BLaER1 treated with 17β-estradiol and CSF1 and Interleukin-3, amounts not matched to agents 10 nM and 100 nM (cell line): ENCODE measurements at regions not wholly inside any gene's neighbourhood (a gene's known extent, or its start where the extent isn't known, plus 50 kb on each side); places are given as distances from the start of the nearest gene placed in this dataset.
A peak's percentile ranks its signal among the peaks of the same experiment; 100 is the strongest.
"Not testable (repeated sequence)": the region's sequence is repeated elsewhere in the genome, so short reads cannot be mapped to it uniquely, and the experiment has no call there.

Source experiments
- H3K27ac ChIP-seq, 11 experiments: shearing (Covaris generic); formaldehyde crosslinking; 2 replicates each; pipeline ENCODE4 v1.8.1; 2022
- H3K27me3 ChIP-seq, 11 experiments: shearing (Covaris generic); formaldehyde crosslinking; 2 replicates each; pipeline ENCODE4 v1.8.1; 2022
- H3K36me3 ChIP-seq, 11 experiments: shearing (Covaris generic); formaldehyde crosslinking; 2 replicates each; pipeline ENCODE4 v1.8.1; 2022
- H3K4me1 ChIP-seq, 10 experiments: shearing (Covaris generic); formaldehyde crosslinking; 2 replicates each; pipeline ENCODE4 v1.8.1; 2022
- H3K4me2 ChIP-seq, 11 experiments: shearing (Covaris generic); formaldehyde crosslinking; 2 replicates each; pipeline ENCODE4 v1.8.1; 2022
- H3K4me3 ChIP-seq, 10 experiments: shearing (Covaris generic); formaldehyde crosslinking; 2 replicates each; pipeline ENCODE4 v1.8.1; 2022
- H3K9ac ChIP-seq, 11 experiments: shearing (Covaris generic); formaldehyde crosslinking; 2 replicates each; pipeline ENCODE4 v1.8.1; 2022
- H3K9me3 ChIP-seq, 11 experiments: shearing (Covaris generic); formaldehyde crosslinking; replicated peaks in 1 of 11; 2 replicates each; pipeline ENCODE4 v1.8.1; 2022
- H4K20me1 ChIP-seq, 11 experiments: shearing (Covaris generic); formaldehyde crosslinking; 2 replicates each; pipeline ENCODE4 v1.8.1; 2022
- Cebpa-rat ChIP-seq, 11 experiments: shearing (Covaris generic); IDR thresholded peaks; 2 replicates each; pipeline ENCODE4 v1.8.1; 2022

DNA sequence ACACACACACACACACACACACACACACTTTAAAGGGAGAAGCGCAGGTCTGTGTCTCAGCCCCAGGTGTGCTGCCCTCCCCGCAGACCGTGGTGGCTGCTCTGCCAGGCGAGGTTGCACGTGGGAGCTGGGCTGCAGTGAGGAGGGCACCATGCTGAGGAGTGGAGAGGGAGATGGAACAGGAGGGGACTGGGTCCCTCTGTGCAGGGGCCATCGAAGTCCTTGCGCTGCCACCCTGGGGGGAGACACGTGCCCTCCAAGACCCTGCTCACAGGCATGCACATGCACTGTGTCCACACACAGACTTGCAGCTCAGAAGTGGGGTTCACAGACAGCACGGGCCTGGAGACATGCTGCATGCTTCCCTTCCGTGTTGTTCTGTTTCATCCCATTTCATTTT lies 65.5 kb upstream of the HGFAC start:
- Histone ChIP-seq H3K27ac (no peak overlapping the region), H3K9me3 (peaks cover 34 to 54% (median 51%) of the 10 kb centered on the region in 11 experiments), H3K9ac (no peak overlapping the region), H3K4me1 (peaks cover 37 to 38% (median 37%) of the 10 kb centered on the region in 10 experiments), H3K36me3 (peaks cover 25 to 76% (median 67%) of the 10 kb centered on the region in 11 experiments), H4K20me1 (peaks cover 8 to 55% (median 47%) of the 10 kb centered on the region in 11 experiments; a peak in 20 of 22 replicates), H3K4me3 (no peak overlapping the region), H3K27me3 (peaks cover 0 to 28% (median 0%) of the 10 kb centered on the region in 11 experiments; a peak in 5 of 22 replicates), H3K4me2 (no peak overlapping the region)
- no peak for TF ChIP-seq Cebpa-rat (IDR thresholded peaks at IDR 0.05)

DNA sequence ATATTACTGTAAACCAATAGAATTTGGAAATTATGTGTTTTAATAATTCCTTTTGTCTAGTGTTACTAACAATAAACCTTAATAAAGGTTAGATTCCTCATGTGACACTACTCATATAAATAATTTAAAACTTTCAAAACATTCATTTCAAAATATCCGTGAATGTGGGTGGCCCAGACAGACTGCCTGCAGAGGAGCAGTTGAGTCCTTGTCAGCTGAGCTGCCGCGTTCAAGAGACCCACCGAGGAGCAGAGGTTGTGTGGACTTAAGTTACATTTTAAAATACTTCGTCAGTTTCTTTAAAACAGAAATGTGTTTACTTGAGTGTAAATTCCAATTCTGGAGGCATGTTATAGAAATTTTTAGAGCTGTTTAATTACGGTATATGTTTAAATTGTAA lies 64.2 kb upstream of the HGFAC start:
- H3K36me3 ChIP-seq, result peaks cover 25 to 79% (median 71%) of the 10 kb centered on the region in 11 experiments
- no peak overlapping the region for H3K4me3 ChIP-seq
- no peak for TF ChIP-seq Cebpa-rat (IDR thresholded peaks at IDR 0.05)
- H3K9me3 ChIP-seq, result peaks cover 40 to 56% (median 53%) of the 10 kb centered on the region in 11 experiments
- H3K27me3 ChIP-seq, result peaks cover 0 to 17% (median 0%) of the 10 kb centered on the region in 11 experiments; a peak in 3 of 22 replicates
- H3K4me2 ChIP-seq, result no peak overlapping the region
- H3K4me1 ChIP-seq, result peaks cover 24 to 29% (median 27%) of the 10 kb centered on the region in 10 experiments
- H4K20me1 ChIP-seq, result peaks cover 0 to 42% (median 34%) of the 10 kb centered on the region in 11 experiments; a peak in 19 of 22 replicates
- H3K27ac ChIP-seq, result no peak overlapping the region
- no peak overlapping the region for H3K9ac ChIP-seq

DNA sequence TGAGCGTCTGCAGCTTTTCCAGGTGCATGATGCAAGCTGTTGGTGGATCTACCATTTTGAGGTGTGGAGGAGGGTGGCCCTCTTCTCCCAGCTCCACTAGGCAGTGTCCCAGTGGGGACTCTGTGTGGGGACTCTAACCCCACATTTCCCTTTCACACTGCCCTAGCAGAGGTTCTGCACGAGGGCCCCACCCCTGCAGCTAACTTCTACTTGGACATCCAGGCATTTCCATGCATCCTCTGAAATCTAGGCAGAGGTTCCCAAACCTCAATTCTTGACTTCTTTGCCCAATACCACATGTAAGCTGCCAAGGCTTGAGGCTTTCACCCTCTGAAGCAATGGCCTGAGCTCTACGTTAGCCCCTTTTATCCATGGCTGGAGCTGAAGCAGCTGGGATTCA lies 61.4 kb upstream of the HGFAC start:
- not testable (repeated sequence) for H3K27ac ChIP-seq, H3K27me3 ChIP-seq, H3K4me2 ChIP-seq, H3K9ac ChIP-seq
- H3K36me3 ChIP-seq, result peaks cover 25 to 63% (median 58%) of the 10 kb centered on the region in 11 experiments
- H3K4me3 ChIP-seq, result peak overlapping the region in 6 of 10 experiments; percentile 0 to 34 (median 17); a peak in 5 of 20 replicates
- peaks cover 40 to 56% (median 53%) of the 10 kb centered on the region in 11 experiments for H3K9me3 ChIP-seq
- peaks cover 12 to 32% (median 20%) of the 10 kb centered on the region in 10 experiments for H3K4me1 ChIP-seq
- H4K20me1 ChIP-seq, result peaks cover 0 to 36% (median 7%) of the 10 kb centered on the region in 11 experiments; a peak in 9 of 22 replicates

DNA sequence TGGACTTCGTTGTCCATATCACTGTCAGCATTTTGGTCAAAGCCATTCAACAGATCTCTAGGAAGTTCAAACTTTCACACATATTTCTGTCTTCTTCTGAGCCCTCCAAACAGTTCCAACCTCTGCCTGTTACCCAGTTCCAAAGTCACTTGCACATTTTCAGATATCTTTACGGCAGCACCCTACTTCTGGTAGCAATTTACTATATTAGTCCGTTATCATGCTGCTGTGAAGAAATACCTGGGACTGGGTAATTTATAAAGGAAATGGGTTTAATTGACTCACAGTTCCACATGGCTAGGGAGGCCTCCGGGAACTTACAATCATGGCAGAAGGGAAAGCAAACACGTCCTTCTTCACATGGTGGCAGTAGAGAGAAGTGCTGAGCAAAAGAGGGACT lies 60.6 kb upstream of the HGFAC start:
- H3K4me1 ChIP-seq, result peaks cover 21 to 41% (median 29%) of the 10 kb centered on the region in 10 experiments
- not testable (repeated sequence) for H3K9ac ChIP-seq, H3K4me3 ChIP-seq, H3K27ac ChIP-seq, H3K4me2 ChIP-seq, H3K27me3 ChIP-seq
- H3K9me3 ChIP-seq, result peaks cover 40 to 54% (median 52%) of the 10 kb centered on the region in 11 experiments
- peaks cover 21 to 56% (median 52%) of the 10 kb centered on the region in 11 experiments for H3K36me3 ChIP-seq
- peaks cover 0 to 38% (median 6%) of the 10 kb centered on the region in 11 experiments; a peak in 10 of 22 replicates for H4K20me1 ChIP-seq

GRCh38 chr4:3382251-3382650 lies 59.5 kb upstream of the HGFAC start:
- Histone ChIP-seq H3K4me2 (peak overlapping the region in 3 of 11 experiments; percentile 33 to 99 (median 62); a peak in 5 of 22 replicates), H4K20me1 (peaks cover 0 to 41% (median 6%) of the 10 kb centered on the region in 11 experiments; a peak in 10 of 22 replicates), H3K27ac (no peak overlapping the region), H3K4me3 (no peak overlapping the region), H3K9ac (no peak overlapping the region), H3K27me3 (no peaks in the 10 kb centered on the region), H3K36me3 (peaks cover 16 to 46% (median 41%) of the 10 kb centered on the region in 11 experiments), H3K9me3 (peaks cover 39 to 45% (median 41%) of the 10 kb centered on the region in 11 experiments), H3K4me1 (peaks cover 32 to 52% (median 40%) of the 10 kb centered on the region in 10 experiments)
- no peak for TF ChIP-seq Cebpa-rat (IDR thresholded peaks at IDR 0.05)

DNA sequence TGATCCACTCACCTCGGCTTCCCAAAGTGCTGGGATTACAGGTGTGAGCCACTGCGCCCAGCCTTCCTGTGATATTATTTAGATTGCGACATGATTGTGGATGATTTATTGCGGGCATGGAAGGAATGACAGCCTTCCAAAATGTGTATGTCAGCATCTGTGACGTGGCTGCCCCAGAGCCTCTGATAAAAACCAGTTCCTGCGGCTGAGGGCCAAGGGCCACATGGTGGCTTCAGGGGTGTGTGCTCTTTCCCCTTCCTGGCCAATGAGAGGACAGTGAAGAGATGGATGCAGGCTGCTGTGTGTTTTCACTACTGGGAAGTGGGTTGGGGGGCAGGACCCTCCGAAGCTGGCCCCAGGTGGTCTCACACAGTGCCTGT lies 57.4 kb upstream of the HGFAC start:
- peak overlapping the region; percentile 90 to 100 (median 98) for H3K4me2 ChIP-seq
- peak overlapping the region; percentile 55 to 96 (median 75); a peak in 17 of 22 replicates for H3K27ac ChIP-seq
- H4K20me1 ChIP-seq, result peaks cover 0 to 62% (median 10%) of the 10 kb centered on the region in 11 experiments; a peak in 13 of 22 replicates
- no peaks in the 10 kb centered on the region for H3K27me3 ChIP-seq
- H3K9ac ChIP-seq, result peak overlapping the region in 9 of 11 experiments; percentile 55 to 90 (median 66); a peak in 9 of 22 replicates
- TF ChIP-seq Cebpa-rat (IDR thresholded peaks at IDR 0.05), result peak in 2 of 11 experiments; percentile 45 to 70; a peak in 3 of 22 replicates
- peaks cover 18 to 26% (median 21%) of the 10 kb centered on the region in 11 experiments for H3K9me3 ChIP-seq
- H3K36me3 ChIP-seq, result peaks cover 5 to 24% (median 21%) of the 10 kb centered on the region in 11 experiments; a peak in 21 of 22 replicates
- peaks cover 53 to 73% (median 56%) of the 10 kb centered on the region in 10 experiments for H3K4me1 ChIP-seq
- H3K4me3 ChIP-seq, result peak overlapping the region in 3 of 10 experiments; percentile 51 to 58 (median 58); a peak in 7 of 20 replicates

DNA sequence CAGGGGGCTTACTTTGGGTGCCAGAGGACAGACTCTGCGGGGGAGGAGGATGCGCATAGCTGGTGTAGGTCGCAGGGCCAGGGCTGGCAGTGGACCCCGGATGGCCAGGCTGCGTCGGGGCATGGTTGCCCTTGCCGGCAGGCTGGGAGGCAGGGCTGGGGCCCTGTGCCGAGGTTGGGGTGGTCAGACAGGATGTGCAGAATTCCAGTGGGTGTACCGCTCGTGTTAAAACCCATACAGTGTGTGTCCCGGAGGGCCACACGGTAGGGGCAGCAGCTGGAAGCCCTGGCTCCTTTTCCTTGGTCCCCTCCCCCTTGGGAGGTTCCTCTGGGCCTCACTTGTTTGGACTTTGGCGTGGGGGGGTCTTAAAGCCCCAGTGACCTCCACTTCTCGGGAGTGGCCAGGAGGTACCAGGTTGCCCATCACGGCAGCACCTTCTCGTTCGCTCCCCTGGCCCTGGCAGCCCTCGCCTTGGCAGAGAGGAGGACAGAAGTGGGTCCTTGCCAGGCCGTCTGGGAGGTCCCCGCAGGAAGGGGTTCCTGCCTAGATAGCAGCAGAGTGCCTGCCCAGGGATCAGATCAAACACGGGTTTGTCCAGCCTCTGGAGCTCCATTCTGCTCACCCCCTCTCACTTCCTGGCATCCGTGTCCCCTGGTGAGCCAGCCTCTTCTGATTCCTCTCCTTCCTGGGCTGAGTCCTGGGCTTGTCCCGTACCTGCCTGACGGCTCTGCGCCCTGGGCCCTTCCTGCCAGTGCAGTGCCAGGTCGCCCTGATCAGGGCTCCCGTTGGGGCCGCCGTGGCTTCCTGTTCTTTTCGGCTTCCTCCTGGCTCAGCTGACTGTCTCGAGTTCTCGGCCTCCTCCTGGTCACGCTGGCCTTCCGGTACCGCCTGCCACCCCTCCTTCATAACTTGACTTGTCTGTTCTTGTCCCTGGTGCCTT lies 56.7 kb upstream of the HGFAC start:
- TF ChIP-seq Cebpa-rat (IDR thresholded peaks at IDR 0.05), result no peak
- Histone ChIP-seq H3K27ac (peak overlapping the region; percentile 55 to 96 (median 75)), H3K9me3 (peaks cover 11 to 19% (median 14%) of the 10 kb centered on the region in 11 experiments), H3K9ac (peak overlapping the region; percentile 25 to 90 (median 66); a peak in 21 of 22 replicates), H3K4me2 (peak overlapping the region; percentile 90 to 100 (median 98)), H3K4me1 (peaks cover 60 to 80% (median 63%) of the 10 kb centered on the region in 10 experiments), H3K36me3 (peaks cover 0 to 18% (median 14%) of the 10 kb centered on the region in 11 experiments; a peak in 21 of 22 replicates), H4K20me1 (peaks cover 0 to 68% (median 16%) of the 10 kb centered on the region in 11 experiments; a peak in 16 of 22 replicates), H3K4me3 (peak overlapping the region in 7 of 10 experiments; percentile 20 to 58 (median 51); a peak in 12 of 20 replicates), H3K27me3 (no peaks in the 10 kb centered on the region)

- no peak for TF ChIP-seq Cebpa-rat (IDR thresholded peaks at IDR 0.05)
- H3K4me2 ChIP-seq, result peak overlapping the region; percentile 90 to 100 (median 98)
- peak overlapping the region; percentile 25 to 90 (median 66); a peak in 21 of 22 replicates for H3K9ac ChIP-seq
- H3K36me3 ChIP-seq, result peaks cover 0 to 10% (median 6%) of the 10 kb centered on the region in 11 experiments; a peak in 16 of 22 replicates
- peaks cover 0 to 77% (median 23%) of the 10 kb centered on the region in 11 experiments; a peak in 16 of 22 replicates for H4K20me1 ChIP-seq
- H3K4me3 ChIP-seq, result peak overlapping the region in 6 of 10 experiments; percentile 20 to 58 (median 54); a peak in 9 of 20 replicates
- peak overlapping the region; percentile 55 to 96 (median 75) for H3K27ac ChIP-seq
- peaks cover 68 to 88% (median 71%) of the 10 kb centered on the region in 10 experiments for H3K4me1 ChIP-seq
- H3K9me3 ChIP-seq, result peaks cover 3 to 11% (median 6%) of the 10 kb centered on the region in 11 experiments
- no peaks in the 10 kb centered on the region for H3K27me3 ChIP-seq
Observed at GRCh38 chr4:3385711-3386420, 55.9 kb upstream of the HGFAC start.
